ENCODE measurements at regions not wholly inside any gene's neighbourhood (a gene's known extent, or its start where the extent isn't known, plus 50 kb on each side); places are given as distances from the start of the nearest gene placed in this dataset.
"Not testable (repeated sequence)": the region's sequence is repeated elsewhere in the genome, so short reads cannot be mapped to it uniquely, and the experiment has no call there.

- DNase-seq (ENCODE audit: low read depth) = no peak
- TF ChIP-seq, protein P1, sequence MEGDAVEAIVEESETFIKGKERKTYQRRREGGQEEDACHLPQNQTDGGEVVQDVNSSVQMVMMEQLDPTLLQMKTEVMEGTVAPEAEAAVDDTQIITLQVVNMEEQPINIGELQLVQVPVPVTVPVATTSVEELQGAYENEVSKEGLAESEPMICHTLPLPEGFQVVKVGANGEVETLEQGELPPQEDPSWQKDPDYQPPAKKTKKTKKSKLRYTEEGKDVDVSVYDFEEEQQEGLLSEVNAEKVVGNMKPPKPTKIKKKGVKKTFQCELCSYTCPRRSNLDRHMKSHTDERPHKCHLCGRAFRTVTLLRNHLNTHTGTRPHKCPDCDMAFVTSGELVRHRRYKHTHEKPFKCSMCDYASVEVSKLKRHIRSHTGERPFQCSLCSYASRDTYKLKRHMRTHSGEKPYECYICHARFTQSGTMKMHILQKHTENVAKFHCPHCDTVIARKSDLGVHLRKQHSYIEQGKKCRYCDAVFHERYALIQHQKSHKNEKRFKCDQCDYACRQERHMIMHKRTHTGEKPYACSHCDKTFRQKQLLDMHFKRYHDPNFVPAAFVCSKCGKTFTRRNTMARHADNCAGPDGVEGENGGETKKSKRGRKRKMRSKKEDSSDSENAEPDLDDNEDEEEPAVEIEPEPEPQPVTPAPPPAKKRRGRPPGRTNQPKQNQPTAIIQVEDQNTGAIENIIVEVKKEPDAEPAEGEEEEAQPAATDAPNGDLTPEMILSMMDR (conservative IDR thresholded peaks at IDR 0.05; ENCODE audit: low read length) = no peak
- H3K4me3 ChIP-seq (ENCODE audit: low read length) = no peak overlapping the region
Observed at GRCh38 chr18:42360716-42361115, 405.7 kb downstream of the PIK3C3 start.

DNA sequence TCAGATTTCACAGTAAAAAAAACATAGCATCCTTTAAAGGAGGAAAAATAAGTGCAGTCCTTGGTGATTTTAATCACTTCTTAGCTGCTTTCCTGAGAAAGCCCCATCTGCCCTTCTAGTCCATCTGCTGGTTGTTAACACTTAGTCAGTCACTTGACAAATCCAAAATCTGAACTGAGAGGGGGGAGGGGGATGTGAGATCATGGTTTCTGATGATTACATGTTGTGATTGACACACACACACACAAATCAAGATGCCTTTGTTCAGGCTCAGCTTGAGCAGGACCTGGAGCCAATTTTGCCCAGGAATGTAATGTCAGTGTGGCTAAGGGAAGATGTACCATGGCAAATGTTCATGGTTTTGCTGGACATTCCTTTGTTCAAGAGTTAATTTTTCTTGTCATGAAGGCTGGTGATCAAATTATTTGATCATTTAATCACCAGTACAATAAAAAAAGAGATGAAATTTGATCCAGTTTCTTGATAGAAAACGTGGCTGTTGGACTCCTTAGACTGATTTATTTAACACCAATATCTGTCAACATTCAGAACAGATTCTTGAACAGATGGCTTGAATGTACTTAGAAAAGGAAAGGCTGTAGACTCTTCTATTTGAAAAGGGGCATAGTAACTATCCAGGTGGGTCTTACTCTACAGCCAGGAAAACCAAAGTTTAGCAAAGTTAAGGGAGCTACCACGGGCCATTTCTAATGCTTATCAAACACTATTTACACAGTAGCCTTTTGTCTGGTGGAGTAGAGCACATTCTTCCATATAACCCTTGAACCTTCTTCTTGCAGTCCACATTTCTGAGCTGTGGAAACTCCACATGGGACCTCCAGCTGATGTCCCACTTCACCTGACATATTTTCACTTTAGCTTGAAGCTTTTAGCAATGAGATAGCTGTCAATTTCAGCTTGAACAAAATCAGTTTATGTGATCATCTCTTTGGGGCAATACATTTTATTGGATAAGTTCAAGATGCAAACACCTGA lies 408.7 kb downstream of the PIK3C3 start:
- TF ChIP-seq, protein P1 (conservative IDR thresholded peaks at IDR 0.05; ENCODE audit: low read length) = no peak
- DNase-seq (ENCODE audit: low read depth) = no peak

GRCh38 chr18:42364766-42365165 lies 409.7 kb downstream of the PIK3C3 start:
- no peak for DNase-seq (ENCODE audit: low read depth)
- TF ChIP-seq, protein P1 (conservative IDR thresholded peaks at IDR 0.05; ENCODE audit: low read length) = no peak
- no peak overlapping the region for H3K4me3 ChIP-seq (ENCODE audit: low read length)

More for the DNA sequence above, 408.7 kb downstream of the PIK3C3 start:
- no peak overlapping the region for H3K4me3 ChIP-seq (ENCODE audit: low read length)

- no peak for DNase-seq (ENCODE audit: low read depth)
- H3K4me3 ChIP-seq (ENCODE audit: low read length) = no peak overlapping the region
- TF ChIP-seq, protein P1 (conservative IDR thresholded peaks at IDR 0.05; ENCODE audit: low read length) = no peak
Observed at GRCh38 chr18:42365591-42365990, 410.6 kb downstream of the PIK3C3 start.

- TF ChIP-seq, protein P1 (conservative IDR thresholded peaks at IDR 0.05; ENCODE audit: low read length) = no peak
- H3K4me3 ChIP-seq (ENCODE audit: low read length) = no peak overlapping the region
- DNase-seq (ENCODE audit: low read depth) = no peak
Observed at GRCh38 chr18:42373584-42373983, 418.6 kb downstream of the PIK3C3 start.

GRCh38 chr18:42374961-42375360 lies 419.9 kb downstream of the PIK3C3 start:
- TF ChIP-seq, protein P1 (conservative IDR thresholded peaks at IDR 0.05; ENCODE audit: low read length) = no peak
- no peak for DNase-seq (ENCODE audit: low read depth)
- no peak overlapping the region for H3K4me3 ChIP-seq (ENCODE audit: low read length)

DNA sequence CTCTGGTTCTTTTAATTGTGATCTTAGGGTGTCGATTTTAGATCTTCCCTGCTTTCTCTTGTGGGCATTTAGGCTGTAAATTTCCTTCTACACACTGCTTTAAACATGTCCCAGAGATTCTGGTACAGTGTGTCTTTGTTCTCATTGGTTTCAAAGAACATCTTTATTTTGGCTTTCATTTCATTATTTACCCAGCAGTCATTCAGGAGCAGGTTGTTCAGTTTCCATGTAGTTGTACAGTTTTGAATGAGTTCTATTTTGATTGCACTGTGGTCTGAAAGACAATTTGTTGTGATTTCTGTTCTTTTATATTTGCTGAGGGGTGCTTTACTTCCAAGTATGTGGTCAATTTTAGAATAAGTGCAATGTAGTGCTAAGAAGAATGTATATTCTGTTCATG lies 423.8 kb downstream of the PIK3C3 start:
- not testable (repeated sequence) for H3K4me3 ChIP-seq (ENCODE audit: low read length); DNase-seq (ENCODE audit: low read depth)

- DNase-seq (ENCODE audit: low read depth); H3K4me3 ChIP-seq (ENCODE audit: low read length): not testable (repeated sequence)
Observed at GRCh38 chr18:42381236-42381635, 426.2 kb downstream of the PIK3C3 start.
